ENCODE measurements at regions not wholly inside any gene's neighbourhood (a gene's known extent, or its start where the extent isn't known, plus 50 kb on each side); places are given as distances from the start of the nearest gene placed in this dataset.

DNA sequence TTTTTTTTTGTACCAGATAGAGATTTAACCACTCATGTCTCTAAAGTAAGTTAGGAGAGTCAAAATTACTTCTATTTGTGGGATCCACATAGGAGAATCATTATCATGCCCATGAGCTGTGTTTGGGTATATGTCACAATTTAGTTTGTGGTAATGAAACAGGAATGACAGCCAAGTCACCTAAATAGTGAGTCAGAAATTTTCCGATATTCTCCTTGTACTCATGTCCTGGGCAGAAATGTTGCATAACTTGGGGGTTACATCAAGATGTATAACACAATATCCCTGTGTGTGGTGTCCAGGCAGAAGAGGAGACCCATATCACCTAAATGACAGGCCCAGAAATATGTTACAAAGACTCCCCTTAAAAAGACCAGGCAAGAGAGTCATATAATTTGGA, 1181.4 kb upstream of the AMELY start:
- no peaks in the 10 kb centered on the region for H3K9me3 ChIP-seq
- no peak overlapping the region for H3K27ac ChIP-seq
- H3K4me3 ChIP-seq: no peak overlapping the region
- 100% methylated on average over 1 of the region's 1 CpG; no CpG with 5 or more reads in 1 of the 2 donors for WGBS, 2 donors (ENCODE audit: low coverage in 1 of 2)
- no peak for TF ChIP-seq CTCF (IDR thresholded peaks at IDR 0.05)
- no peak for TF ChIP-seq POLR2A (IDR thresholded peaks at IDR 0.05)
- TF ChIP-seq POLR2AphosphoS5 (IDR thresholded peaks at IDR 0.05): no peak
- TF ChIP-seq EP300 (IDR thresholded peaks at IDR 0.05): no peak
- no peaks in the 10 kb centered on the region for H3K36me3 ChIP-seq
- H3K4me1 ChIP-seq: no peaks in the 10 kb centered on the region
- no peaks in the 10 kb centered on the region for H3K27me3 ChIP-seq
- ATAC-seq: no peak

DNA sequence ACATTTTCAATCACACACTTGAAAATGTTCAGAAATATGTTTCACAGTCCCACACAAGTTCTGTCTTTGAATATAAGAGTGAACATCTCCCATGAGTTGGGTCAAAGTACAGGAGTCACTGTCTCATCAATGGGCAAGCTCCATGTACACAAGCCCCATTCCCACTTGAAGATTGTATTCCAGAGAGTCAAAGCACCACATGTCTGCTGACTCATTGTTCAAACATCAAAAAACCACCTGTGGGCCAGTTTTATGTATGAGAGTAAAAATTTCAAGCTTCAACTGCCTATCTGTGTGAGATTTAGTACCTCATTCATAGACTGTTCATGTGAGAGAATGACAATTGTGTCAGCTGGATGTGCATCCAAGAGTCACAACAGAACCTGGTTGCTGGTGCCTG, 1174.4 kb upstream of the AMELY start:
- TF ChIP-seq POLR2A (IDR thresholded peaks at IDR 0.05): no peak
- no peak for TF ChIP-seq CTCF (IDR thresholded peaks at IDR 0.05)
- no peak for TF ChIP-seq EP300 (IDR thresholded peaks at IDR 0.05)
- TF ChIP-seq POLR2AphosphoS5 (IDR thresholded peaks at IDR 0.05): no peak
- no peak for ATAC-seq
- no peak overlapping the region for H3K4me3 ChIP-seq
- H3K27ac ChIP-seq: no peak overlapping the region
- H3K36me3 ChIP-seq: no peaks in the 10 kb centered on the region
- no peaks in the 10 kb centered on the region for H3K27me3 ChIP-seq
- no peaks in the 10 kb centered on the region for H3K4me1 ChIP-seq
- no peaks in the 10 kb centered on the region for H3K9me3 ChIP-seq

GRCh38 chrY:8084192-8084591, 1172.6 kb upstream of the AMELY start:
- no peak for TF ChIP-seq EP300 (IDR thresholded peaks at IDR 0.05)
- TF ChIP-seq POLR2AphosphoS5 (IDR thresholded peaks at IDR 0.05): no peak
- TF ChIP-seq POLR2A (IDR thresholded peaks at IDR 0.05): no peak
- TF ChIP-seq CTCF (IDR thresholded peaks at IDR 0.05): no peak
- no CpG with 5 or more reads among the region's 2 CpGs for WGBS, 2 donors (ENCODE audit: low coverage in 1 of 2)

DNA sequence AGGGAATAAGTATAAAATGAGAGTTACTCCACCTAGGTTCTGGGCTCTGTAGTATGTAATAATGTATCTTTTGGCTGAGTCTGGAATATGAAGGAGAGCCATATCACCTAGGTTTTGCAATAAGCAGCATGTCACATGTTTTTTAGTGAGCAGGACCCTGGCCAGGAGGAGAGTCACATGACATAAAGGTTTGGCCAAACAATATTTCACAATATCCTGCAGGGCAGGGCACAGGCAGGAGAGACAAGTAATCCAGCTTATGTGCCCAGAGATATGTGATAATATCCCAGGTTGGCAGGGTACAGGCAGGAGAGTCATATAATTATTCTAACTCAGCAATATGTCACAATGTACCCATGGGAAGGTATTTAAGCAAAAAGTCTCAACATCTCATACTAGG, 1169.6 kb upstream of the AMELY start:
- Histone ChIP-seq H3K4me1 (no peaks in the 10 kb centered on the region), H3K4me3 (no peak overlapping the region), H3K27ac (no peak overlapping the region), H3K9me3 (no peaks in the 10 kb centered on the region), H3K27me3 (no peaks in the 10 kb centered on the region), H3K36me3 (no peaks in the 10 kb centered on the region)
- TF ChIP-seq CTCF (IDR thresholded peaks at IDR 0.05) (no peak), POLR2A (IDR thresholded peaks at IDR 0.05) (no peak), POLR2AphosphoS5 (IDR thresholded peaks at IDR 0.05) (no peak), EP300 (IDR thresholded peaks at IDR 0.05) (no peak)
- ATAC-seq: no peak

More at GRCh38 chrY:8084192-8084591, 1172.6 kb upstream of the AMELY start:
- no peak for ATAC-seq
- Histone ChIP-seq H3K27me3 (no peaks in the 10 kb centered on the region), H3K9me3 (no peaks in the 10 kb centered on the region), H3K4me1 (no peaks in the 10 kb centered on the region), H3K27ac (no peak overlapping the region), H3K36me3 (no peaks in the 10 kb centered on the region), H3K4me3 (no peak overlapping the region)

DNA sequence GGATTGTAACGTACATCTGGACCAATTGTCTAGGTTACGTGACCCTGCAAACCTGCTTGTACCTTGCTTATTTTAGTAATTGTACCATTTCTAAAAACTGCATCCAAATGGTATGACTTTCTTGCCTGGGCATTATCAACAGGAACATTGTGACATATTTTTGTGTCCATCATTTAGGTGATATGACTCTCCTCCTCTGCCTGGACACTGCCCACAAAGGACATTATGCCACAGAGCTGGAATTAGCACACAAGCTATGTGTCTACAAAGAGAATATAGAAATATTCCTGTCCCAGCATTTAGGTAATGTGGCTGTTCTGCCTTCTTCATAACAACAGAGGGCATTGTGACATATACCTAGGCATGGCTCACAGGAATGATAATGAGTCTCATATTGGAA, 1153.7 kb upstream of the AMELY start:
- ATAC-seq: no peak
- 67% methylated on average over 1 of the region's 2 CpGs; no CpG with 5 or more reads in 1 of the 2 donors for WGBS, 2 donors (ENCODE audit: low coverage in 1 of 2)
- no peak overlapping the region for H3K27ac ChIP-seq
- no peaks in the 10 kb centered on the region for H3K4me1 ChIP-seq
- no peak overlapping the region for H3K4me3 ChIP-seq
- TF ChIP-seq POLR2A (IDR thresholded peaks at IDR 0.05) (no peak), EP300 (IDR thresholded peaks at IDR 0.05) (no peak), CTCF (IDR thresholded peaks at IDR 0.05) (no peak)
- H3K9me3 ChIP-seq: no peaks in the 10 kb centered on the region
- H3K36me3 ChIP-seq: no peaks in the 10 kb centered on the region
- no peaks in the 10 kb centered on the region for H3K27me3 ChIP-seq

Measured in gastroesophageal sphincter (tissue), 4 donors.